GM23248 (cell line): ENCODE measurements at regions not wholly inside any gene's neighbourhood (a gene's known extent, or its start where the extent isn't known, plus 50 kb on each side); places are given as distances from the start of the nearest gene placed in this dataset.

Experiments used
- EZH2 ChIP-seq: fragments of 200-600 bp; sonication (generic); IDR thresholded peaks from 2 replicates; pipeline ENCODE4 v1.6.1; 2018; ENCODE audit warnings: antibody characterized with exemption, mild to moderate bottlenecking; ENCODE audit not compliant: insufficient read depth, poor library complexity, severe bottlenecking
- EZH2phosphoT487 ChIP-seq: fragments of 200-600 bp; sonication (generic); IDR thresholded peaks from 2 replicates; pipeline ENCODE4 v1.6.1; 2018; ENCODE audit warnings: antibody characterized with exemption, moderate library complexity, mild to moderate bottlenecking, low read depth; ENCODE audit not compliant: insufficient read depth

GRCh38 chr1:193763266-193763665, 576.9 kb upstream of the B3GALT2 start:
- no peak for TF ChIP-seq EZH2phosphoT487
- TF ChIP-seq EZH2: no peak
